Vagina (tissue), 2 donors: ENCODE measurements at regions not wholly inside any gene's neighbourhood (a gene's known extent, or its start where the extent isn't known, plus 50 kb on each side); places are given as distances from the start of the nearest gene placed in this dataset.

Experiments
- DNase-seq, 2 donors: peaks; one replicate each; pipeline ENCODE4 v3.0.0-alpha.2; 2017; ENCODE audit errors: extremely low spot score in 2 of 2
- H3K27ac ChIP-seq: fragments of 200-600 bp; sonication (generic); one replicate; pipeline ENCODE4 v1.5.1; 2019
- H3K27me3 ChIP-seq: fragments of 200-600 bp; sonication (generic); one replicate; pipeline ENCODE4 v1.5.1; 2019
- H3K36me3 ChIP-seq, 2 donors: fragments of 200-600 bp; sonication (generic); one replicate each; pipeline ENCODE4 v1.5.1; 2017 to 2019
- H3K4me1 ChIP-seq: fragments of 200-600 bp; sonication (generic); one replicate; pipeline ENCODE4 v1.5.1; 2019
- H3K4me3 ChIP-seq, 2 donors: fragments of 200-600 bp; sonication (generic); 1 replicate in 1 of 2; 2 replicates in 1 of 2; pipeline ENCODE4 v1.5.1; 2016 to 2019
- H3K9me3 ChIP-seq: fragments of 200-600 bp; sonication (generic); one replicate; pipeline ENCODE4 v1.5.1; 2019
- CTCF ChIP-seq, 3 experiments: fragments of 450-650 bp in 2 of 3; fragments of 200-600 bp in 1 of 3; sonication (generic) in 1 of 3; IDR thresholded peaks; one replicate each; pipeline ENCODE4 v1.5.1; 2017 to 2019; ENCODE audit warnings: antibody characterized with exemption in 3 of 3, mild to moderate bottlenecking in 2 of 3, moderate library complexity in 2 of 3
- POLR2A ChIP-seq, 2 donors: fragments of 450-650 bp; IDR thresholded peaks; one replicate each; pipeline ENCODE4 v1.6.1; 2017; ENCODE audit warnings: antibody characterized with exemption in 2 of 2, mild to moderate bottlenecking in 2 of 2, moderate library complexity in 2 of 2
- POLR2AphosphoS5 ChIP-seq, 2 donors: sonication (generic); formaldehyde crosslinking; IDR thresholded peaks; one replicate each; pipeline ENCODE4 v1.9.0; 2017; ENCODE audit warnings: antibody characterized with exemption in 2 of 2, mild to moderate bottlenecking in 2 of 2, low read depth in 1 of 2; ENCODE audit not compliant: insufficient read depth in 1 of 2
- intact Hi-C: fragments of 100-400 bp; cut with DNase I; formaldehyde crosslinking; loops from one replicate; pipeline ENCODE4 v1.15.1; 2023

- DNase-seq = no peak
- Histone ChIP-seq H3K4me1 (no peaks in the 10 kb centered on the region), H3K27ac (no peak overlapping the region), H3K9me3 (no peaks in the 10 kb centered on the region), H3K36me3 (no peaks in the 10 kb centered on the region), H3K27me3 (no peaks in the 10 kb centered on the region), H3K4me3 (no peak overlapping the region)
- TF ChIP-seq CTCF (IDR thresholded peaks at IDR 0.05) (no peak), POLR2A (IDR thresholded peaks at IDR 0.05) (no peak), POLR2AphosphoS5 (IDR thresholded peaks at IDR 0.05; ENCODE audit: insufficient read depth in 1 of 2, low read depth in 1 of 2) (no peak)
- intact Hi-C loops = no loop called here
Measured at GRCh38 chr4:155512817-155513216, 136.1 kb upstream of the MAP9 start.

- Histone ChIP-seq H3K36me3 (no peaks in the 10 kb centered on the region), H3K27me3 (no peaks in the 10 kb centered on the region), H3K4me1 (no peaks in the 10 kb centered on the region), H3K9me3 (no peaks in the 10 kb centered on the region), H3K4me3 (no peak overlapping the region), H3K27ac (no peak overlapping the region)
- intact Hi-C loops = no loop called here
- no peak for DNase-seq
- TF ChIP-seq POLR2AphosphoS5 (IDR thresholded peaks at IDR 0.05; ENCODE audit: insufficient read depth in 1 of 2, low read depth in 1 of 2) = no peak
- TF ChIP-seq CTCF (IDR thresholded peaks at IDR 0.05) = no peak
- no peak for TF ChIP-seq POLR2A (IDR thresholded peaks at IDR 0.05)
Measured at GRCh38 chr4:155512046-155512445, 135.3 kb upstream of the MAP9 start.

- Histone ChIP-seq H3K4me1 (no peaks in the 10 kb centered on the region), H3K27me3 (no peaks in the 10 kb centered on the region), H3K27ac (no peak overlapping the region), H3K4me3 (no peak overlapping the region), H3K9me3 (no peaks in the 10 kb centered on the region), H3K36me3 (no peaks in the 10 kb centered on the region)
- TF ChIP-seq POLR2AphosphoS5 (IDR thresholded peaks at IDR 0.05; ENCODE audit: insufficient read depth in 1 of 2, low read depth in 1 of 2) = no peak
- TF ChIP-seq CTCF (IDR thresholded peaks at IDR 0.05) = no peak
- no peak for TF ChIP-seq POLR2A (IDR thresholded peaks at IDR 0.05)
- intact Hi-C loops = no loop called here
- no peak for DNase-seq
Measured at GRCh38 chr4:155510771-155511170, 134.0 kb upstream of the MAP9 start.

GRCh38 chr4:155509555-155509954 lies 132.8 kb upstream of the MAP9 start:
- Histone ChIP-seq H3K4me3 (no peak overlapping the region), H3K27me3 (no peaks in the 10 kb centered on the region), H3K4me1 (no peaks in the 10 kb centered on the region), H3K27ac (no peak overlapping the region), H3K36me3 (no peaks in the 10 kb centered on the region), H3K9me3 (no peaks in the 10 kb centered on the region)
- intact Hi-C loops = no loop called here
- DNase-seq = no peak
- TF ChIP-seq CTCF (IDR thresholded peaks at IDR 0.05) = no peak
- no peak for TF ChIP-seq POLR2AphosphoS5 (IDR thresholded peaks at IDR 0.05; ENCODE audit: insufficient read depth in 1 of 2, low read depth in 1 of 2)
- no peak for TF ChIP-seq POLR2A (IDR thresholded peaks at IDR 0.05)

- no peak overlapping the region for H3K27ac ChIP-seq
Measured at GRCh38 chr4:155506745-155507144, 130.0 kb upstream of the MAP9 start.

More at GRCh38 chr4:155506745-155507144, 130.0 kb upstream of the MAP9 start:
- H3K27me3 ChIP-seq = no peaks in the 10 kb centered on the region
- no peaks in the 10 kb centered on the region for H3K36me3 ChIP-seq
- intact Hi-C loops = no loop called here
- no peaks in the 10 kb centered on the region for H3K9me3 ChIP-seq
- TF ChIP-seq POLR2AphosphoS5 (IDR thresholded peaks at IDR 0.05; ENCODE audit: insufficient read depth in 1 of 2, low read depth in 1 of 2) = no peak
- no peak for TF ChIP-seq CTCF (IDR thresholded peaks at IDR 0.05)
- no peak for TF ChIP-seq POLR2A (IDR thresholded peaks at IDR 0.05)
- DNase-seq = no peak
- H3K4me1 ChIP-seq = no peaks in the 10 kb centered on the region
- no peak overlapping the region for H3K4me3 ChIP-seq
